Pons (tissue), 1 donor: ENCODE measurements at regions not wholly inside any gene's neighbourhood (a gene's known extent, or its start where the extent isn't known, plus 50 kb on each side); places are given as distances from the start of the nearest gene placed in this dataset.
"Not testable (repeated sequence)": the region's sequence is repeated elsewhere in the genome, so short reads cannot be mapped to it uniquely, and the experiment has no call there.

ENCODE experiments used
- DNase-seq: peaks from one replicate; pipeline ENCODE4 v3.0.0-alpha.2; 2016; ENCODE audit warnings: low spot score

GRCh38 chr4:13762130-13762529 lies 134.6 kb upstream of the BOD1L1 start:
- DNase-seq = no peak

- DNase-seq = no peak
Observed at GRCh38 chr4:13763707-13764106, 136.2 kb upstream of the BOD1L1 start.

- no peak for DNase-seq
Observed at GRCh38 chr4:13765539-13765938, 138.0 kb upstream of the BOD1L1 start.

GRCh38 chr4:13766761-13767540 lies 139.4 kb upstream of the BOD1L1 start:
- DNase-seq = no peak

- no peak for DNase-seq
Observed at GRCh38 chr4:13777341-13777740, 149.8 kb upstream of the BOD1L1 start.

GRCh38 chr4:13778367-13778766 lies 150.8 kb upstream of the BOD1L1 start:
- DNase-seq = no peak

GRCh38 chr4:13782231-13782630 lies 154.7 kb upstream of the BOD1L1 start:
- no peak for DNase-seq

- peak; percentile 96 for DNase-seq
Observed at GRCh38 chr4:13783800-13784411, 156.4 kb upstream of the BOD1L1 start.

GRCh38 chr4:13793020-13793710 lies 165.6 kb upstream of the BOD1L1 start:
- no peak for DNase-seq

- DNase-seq = no peak
Observed at GRCh38 chr4:13794819-13795565, 167.5 kb upstream of the BOD1L1 start.

GRCh38 chr4:13797061-13797460 lies 169.5 kb upstream of the BOD1L1 start:
- no peak for DNase-seq

GRCh38 chr4:13815231-13815630 lies 187.7 kb upstream of the BOD1L1 start:
- no peak for DNase-seq

- DNase-seq = no peak
Observed at GRCh38 chr4:13816472-13816871, 188.9 kb upstream of the BOD1L1 start.

GRCh38 chr4:13821522-13821921 lies 194.0 kb upstream of the BOD1L1 start:
- DNase-seq = no peak

- DNase-seq = not testable (repeated sequence)
Observed at GRCh38 chr4:13825822-13826221, 198.3 kb upstream of the BOD1L1 start.

- DNase-seq = no peak
Observed at GRCh38 chr4:13829457-13829856, 201.9 kb upstream of the BOD1L1 start.

GRCh38 chr4:13830449-13830848 lies 202.9 kb upstream of the BOD1L1 start:
- DNase-seq = no peak

- no peak for DNase-seq
Observed at GRCh38 chr4:13833171-13833804, 205.8 kb upstream of the BOD1L1 start.

- no peak for DNase-seq
Observed at GRCh38 chr4:13836946-13837912, 209.7 kb upstream of the BOD1L1 start.

- no peak for DNase-seq
Observed at GRCh38 chr4:13840502-13841190, 213.1 kb upstream of the BOD1L1 start.
